HG03571 (cell line): ENCODE measurements at regions not wholly inside any gene's neighbourhood (a gene's known extent, or its start where the extent isn't known, plus 50 kb on each side); places are given as distances from the start of the nearest gene placed in this dataset.

Experiments used
- ATAC-seq: cut with Tn5 transposase; IDR thresholded peaks from one replicate; pipeline ENCODE4 v1.9.1; 2021; ENCODE audit not compliant: unreplicated experiment

- no peak for ATAC-seq
These were observed 180.1 kb upstream of the BCL6 start for GRCh38 chr3:187925326-187925725.

GRCh38 chr3:187926620-187927019, 181.4 kb upstream of the BCL6 start:
- no peak for ATAC-seq

GRCh38 chr3:187927565-187927964, 182.3 kb upstream of the BCL6 start:
- ATAC-seq = no peak

- no peak for ATAC-seq
These were observed 184.0 kb upstream of the BCL6 start for GRCh38 chr3:187929112-187929816.

- ATAC-seq = no peak
These were observed 184.8 kb upstream of the BCL6 start for GRCh38 chr3:187930021-187930420.

GRCh38 chr3:187931101-187931500, 185.8 kb upstream of the BCL6 start:
- ATAC-seq = no peak

GRCh38 chr3:187931770-187932278, 186.6 kb upstream of the BCL6 start:
- ATAC-seq = no peak

GRCh38 chr3:187932530-187932929, 187.3 kb upstream of the BCL6 start:
- ATAC-seq = no peak

GRCh38 chr3:187935623-187936156, 190.4 kb upstream of the BCL6 start:
- peak; percentile 100 for ATAC-seq

- no peak for ATAC-seq
These were observed 191.4 kb upstream of the BCL6 start for GRCh38 chr3:187936676-187937075.

- ATAC-seq = no peak
These were observed 194.6 kb upstream of the BCL6 start for GRCh38 chr3:187939891-187940290.

- ATAC-seq = no peak
These were observed 196.0 kb upstream of the BCL6 start for GRCh38 chr3:187941135-187941847.

GRCh38 chr3:187941848-187942194, 196.6 kb upstream of the BCL6 start:
- no peak for ATAC-seq

GRCh38 chr3:187942658-187943241, 197.5 kb upstream of the BCL6 start:
- ATAC-seq = no peak

GRCh38 chr3:187943677-187944389, 198.6 kb upstream of the BCL6 start:
- no peak for ATAC-seq

- no peak for ATAC-seq
These were observed 199.3 kb upstream of the BCL6 start for GRCh38 chr3:187944390-187945179.

GRCh38 chr3:187945374-187945773, 200.1 kb upstream of the BCL6 start:
- no peak for ATAC-seq

- no peak for ATAC-seq
These were observed 201.0 kb upstream of the BCL6 start for GRCh38 chr3:187946163-187946691.

- ATAC-seq = no peak
These were observed 201.7 kb upstream of the BCL6 start for GRCh38 chr3:187946981-187947380.
